LNCAP (cell line): ENCODE measurements at regions not wholly inside any gene's neighbourhood (a gene's known extent, or its start where the extent isn't known, plus 50 kb on each side); places are given as distances from the start of the nearest gene placed in this dataset.

Experiments used
- TF ChIP-seq, protein P1 (sequence below): fragments of 450-650 bp; IDR thresholded peaks from 2 replicates; pipeline ENCODE4 v1.5.1; 2017; ENCODE audit warnings: mild to moderate bottlenecking

- TF ChIP-seq, protein P1, sequence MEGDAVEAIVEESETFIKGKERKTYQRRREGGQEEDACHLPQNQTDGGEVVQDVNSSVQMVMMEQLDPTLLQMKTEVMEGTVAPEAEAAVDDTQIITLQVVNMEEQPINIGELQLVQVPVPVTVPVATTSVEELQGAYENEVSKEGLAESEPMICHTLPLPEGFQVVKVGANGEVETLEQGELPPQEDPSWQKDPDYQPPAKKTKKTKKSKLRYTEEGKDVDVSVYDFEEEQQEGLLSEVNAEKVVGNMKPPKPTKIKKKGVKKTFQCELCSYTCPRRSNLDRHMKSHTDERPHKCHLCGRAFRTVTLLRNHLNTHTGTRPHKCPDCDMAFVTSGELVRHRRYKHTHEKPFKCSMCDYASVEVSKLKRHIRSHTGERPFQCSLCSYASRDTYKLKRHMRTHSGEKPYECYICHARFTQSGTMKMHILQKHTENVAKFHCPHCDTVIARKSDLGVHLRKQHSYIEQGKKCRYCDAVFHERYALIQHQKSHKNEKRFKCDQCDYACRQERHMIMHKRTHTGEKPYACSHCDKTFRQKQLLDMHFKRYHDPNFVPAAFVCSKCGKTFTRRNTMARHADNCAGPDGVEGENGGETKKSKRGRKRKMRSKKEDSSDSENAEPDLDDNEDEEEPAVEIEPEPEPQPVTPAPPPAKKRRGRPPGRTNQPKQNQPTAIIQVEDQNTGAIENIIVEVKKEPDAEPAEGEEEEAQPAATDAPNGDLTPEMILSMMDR, result no peak
Observed at GRCh38 chr10:78337016-78337415, 303.4 kb downstream of the RPS24 start.

DNA sequence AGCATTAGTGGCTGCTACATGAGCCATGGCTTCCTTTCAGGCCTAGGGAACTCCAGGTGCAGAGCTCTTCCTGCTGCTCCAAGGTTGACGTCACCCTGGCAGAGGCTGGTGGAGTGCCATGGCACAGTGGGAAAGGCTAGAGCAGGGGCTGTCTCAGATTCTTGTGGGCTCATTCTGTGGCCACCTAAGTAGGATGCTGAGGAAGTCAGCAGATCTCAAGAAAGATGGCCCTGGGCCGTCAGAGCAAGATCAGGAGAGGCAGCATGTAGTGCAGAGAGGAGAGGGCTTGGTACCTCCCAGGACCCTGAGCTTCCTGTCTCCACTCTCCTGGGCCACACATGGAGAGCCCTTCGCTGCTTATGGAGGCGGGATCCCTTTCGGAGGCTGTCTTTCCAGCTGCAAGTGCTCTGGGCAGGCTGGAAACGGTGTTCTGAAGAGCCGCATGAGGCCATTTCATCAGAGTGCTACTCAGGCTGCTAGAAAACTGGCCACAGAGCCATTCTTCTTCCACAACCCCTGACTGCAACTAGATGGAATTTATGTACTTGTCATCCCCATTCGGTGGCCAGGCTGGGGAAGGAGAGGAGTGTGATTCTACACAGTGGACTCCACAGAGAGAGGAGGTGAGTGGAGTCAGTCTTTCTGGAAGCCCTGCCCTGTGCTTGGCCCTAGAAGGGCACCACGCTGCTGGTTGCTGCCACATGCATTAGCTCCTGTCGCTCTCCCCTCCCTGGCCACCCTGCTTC is 304.2 kb downstream of the RPS24 start:
- TF ChIP-seq, protein P1, result no peak

GRCh38 chr10:78338717-78339116 is 305.1 kb downstream of the RPS24 start:
- TF ChIP-seq, protein P1, result no peak

GRCh38 chr10:78339251-78339650 is 305.6 kb downstream of the RPS24 start:
- TF ChIP-seq, protein P1, result no peak

DNA sequence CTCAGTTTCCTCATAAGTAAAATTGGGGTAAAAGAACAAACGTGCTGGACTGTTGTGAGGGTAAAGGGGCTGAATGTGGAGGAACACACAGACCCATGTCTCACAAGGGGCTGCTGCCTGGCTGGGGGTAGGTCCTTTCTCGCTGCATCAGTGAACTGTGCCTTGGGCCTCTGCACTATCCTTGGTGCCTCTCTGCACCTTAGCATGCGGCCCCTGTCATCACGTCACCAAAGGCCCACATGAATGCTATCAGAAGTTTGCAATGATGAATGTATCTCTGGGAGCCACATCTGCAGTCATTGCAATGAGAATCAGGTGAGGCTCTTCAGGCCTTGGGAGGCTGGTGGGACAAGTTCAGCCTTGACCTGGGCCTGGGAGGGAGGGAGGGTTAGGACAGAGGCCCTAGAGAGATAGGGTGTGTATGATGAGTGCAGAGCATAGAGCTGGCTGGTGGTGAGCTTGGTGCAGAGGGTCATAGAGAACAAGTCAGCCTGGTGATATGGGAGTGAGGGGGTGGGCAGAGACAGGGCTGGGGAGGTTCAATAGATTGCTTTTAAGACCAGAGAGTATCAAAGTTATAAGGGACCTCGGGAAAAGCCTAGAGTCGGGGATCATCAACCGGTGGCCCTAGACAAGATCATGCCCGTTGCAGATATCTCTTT is 308.4 kb downstream of the RPS24 start:
- TF ChIP-seq, protein P1, result no peak

GRCh38 chr10:78342827-78343653 is 309.4 kb downstream of the RPS24 start:
- TF ChIP-seq, protein P1, result no peak

DNA sequence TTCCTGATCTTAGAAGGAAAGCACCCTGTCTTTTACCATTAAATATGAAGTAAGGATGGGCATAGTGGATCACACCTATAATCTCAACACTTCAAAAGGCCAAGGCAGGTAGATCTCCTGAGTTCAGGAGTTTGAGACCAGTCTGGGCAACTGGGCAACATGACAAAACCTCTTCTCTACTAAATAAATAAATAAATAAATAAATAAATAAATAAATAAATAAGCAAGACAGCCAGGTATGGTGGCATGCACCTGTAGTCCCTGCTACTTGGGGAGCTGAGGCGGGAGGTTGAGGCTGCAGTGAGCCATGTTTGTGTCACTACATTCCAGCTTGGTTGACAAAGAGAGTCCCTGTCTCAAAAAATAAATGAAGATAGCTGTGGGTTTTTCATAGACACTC is 313.1 kb downstream of the RPS24 start:
- TF ChIP-seq, protein P1, result no peak
